Fibroblast of skin of back (primary cell): ENCODE measurements at regions not wholly inside any gene's neighbourhood (a gene's known extent, or its start where the extent isn't known, plus 50 kb on each side); places are given as distances from the start of the nearest gene placed in this dataset.
"Not testable (repeated sequence)": the region's sequence is repeated elsewhere in the genome, so short reads cannot be mapped to it uniquely, and the experiment has no call there.

Experiments used
- DNase-seq: peaks from one replicate; pipeline ENCODE4 v3.0.0-alpha.2; 2013

- no peak for DNase-seq
Observed at GRCh38 chr17:13442361-13442760, 159.4 kb downstream of the HS3ST3A1 start.

GRCh38 chr17:13441873-13442272 lies 159.9 kb downstream of the HS3ST3A1 start:
- DNase-seq, result no peak

GRCh38 chr17:13437966-13438779 lies 163.6 kb downstream of the HS3ST3A1 start:
- no peak for DNase-seq

- DNase-seq, result no peak
Observed at GRCh38 chr17:13435230-13435629, 166.5 kb downstream of the HS3ST3A1 start.

- DNase-seq, result peak; percentile 81
Observed at GRCh38 chr17:13429201-13429600, 172.5 kb downstream of the HS3ST3A1 start.

- DNase-seq, result no peak
Observed at GRCh38 chr17:13428611-13429042, 173.1 kb downstream of the HS3ST3A1 start.

GRCh38 chr17:13426991-13427390 lies 174.7 kb downstream of the HS3ST3A1 start:
- no peak for DNase-seq

- no peak for DNase-seq
Observed at GRCh38 chr17:13425390-13425789, 176.3 kb downstream of the HS3ST3A1 start.

GRCh38 chr17:13421581-13422130 lies 180.1 kb downstream of the HS3ST3A1 start:
- no peak for DNase-seq

- DNase-seq, result peak; percentile 72
Observed at GRCh38 chr17:13420878-13421277, 180.9 kb downstream of the HS3ST3A1 start.

GRCh38 chr17:13420418-13420826 lies 181.3 kb downstream of the HS3ST3A1 start:
- no peak for DNase-seq

GRCh38 chr17:13419676-13420075 lies 182.1 kb downstream of the HS3ST3A1 start:
- DNase-seq, result no peak

GRCh38 chr17:13418891-13419290 lies 182.8 kb downstream of the HS3ST3A1 start:
- no peak for DNase-seq

GRCh38 chr17:13417381-13417950 lies 184.3 kb downstream of the HS3ST3A1 start:
- peak; percentile 12 for DNase-seq

- no peak for DNase-seq
Observed at GRCh38 chr17:13416748-13417363, 184.9 kb downstream of the HS3ST3A1 start.

GRCh38 chr17:13415871-13416416 lies 185.8 kb downstream of the HS3ST3A1 start:
- peak; percentile 66 for DNase-seq

GRCh38 chr17:13415200-13415599 lies 186.5 kb downstream of the HS3ST3A1 start:
- not testable (repeated sequence) for DNase-seq

GRCh38 chr17:13413001-13413400 lies 188.7 kb downstream of the HS3ST3A1 start:
- DNase-seq, result peak; percentile 61

GRCh38 chr17:13410874-13411273 lies 190.9 kb downstream of the HS3ST3A1 start:
- no peak for DNase-seq

- DNase-seq, result no peak
Observed at GRCh38 chr17:13410214-13410613, 191.5 kb downstream of the HS3ST3A1 start.

- no peak for DNase-seq
Observed at GRCh38 chr17:13409455-13409854, 192.3 kb downstream of the HS3ST3A1 start.

GRCh38 chr17:13407381-13407780 lies 194.3 kb downstream of the HS3ST3A1 start:
- DNase-seq, result no peak

- DNase-seq, result no peak
Observed at GRCh38 chr17:13405807-13406206, 195.9 kb downstream of the HS3ST3A1 start.
